GM19438 (cell line): ENCODE measurements at regions not wholly inside any gene's neighbourhood (a gene's known extent, or its start where the extent isn't known, plus 50 kb on each side); places are given as distances from the start of the nearest gene placed in this dataset.

Source experiments
- ATAC-seq: cut with Tn5 transposase; IDR thresholded peaks from one replicate; pipeline ENCODE4 v1.9.1; 2021; ENCODE audit warnings: low read depth; ENCODE audit not compliant: unreplicated experiment

- ATAC-seq = no peak
Measured at GRCh38 chr2:63658176-63658968, 69.6 kb downstream of the MDH1 start.

GRCh38 chr2:63660060-63660459 lies 71.3 kb downstream of the MDH1 start:
- ATAC-seq = no peak

- ATAC-seq = no peak
Measured at GRCh38 chr2:63661076-63661475, 72.3 kb downstream of the MDH1 start.

- no peak for ATAC-seq
Measured at GRCh38 chr2:63662028-63662804, 73.5 kb downstream of the MDH1 start.

- no peak for ATAC-seq
Measured at GRCh38 chr2:63663013-63663864, 74.5 kb downstream of the MDH1 start.

GRCh38 chr2:63665091-63665490 lies 76.3 kb downstream of the MDH1 start:
- no peak for ATAC-seq

GRCh38 chr2:63665846-63666475 lies 77.2 kb downstream of the MDH1 start:
- ATAC-seq = no peak

GRCh38 chr2:63667132-63667700 lies 78.5 kb downstream of the MDH1 start:
- ATAC-seq = no peak

- ATAC-seq = no peak
Measured at GRCh38 chr2:63668000-63668399, 79.2 kb downstream of the MDH1 start.

GRCh38 chr2:63668466-63668865 lies 79.7 kb downstream of the MDH1 start:
- no peak for ATAC-seq

- ATAC-seq = no peak
Measured at GRCh38 chr2:63669596-63669995, 80.8 kb downstream of the MDH1 start.

GRCh38 chr2:63673865-63674533 lies 85.2 kb downstream of the MDH1 start:
- ATAC-seq = no peak

- no peak for ATAC-seq
Measured at GRCh38 chr2:63675026-63675425, 86.3 kb downstream of the MDH1 start.

GRCh38 chr2:63676135-63676534 lies 87.4 kb downstream of the MDH1 start:
- ATAC-seq = no peak

- ATAC-seq = no peak
Measured at GRCh38 chr2:63678085-63678484, 89.3 kb downstream of the MDH1 start.

GRCh38 chr2:63678551-63678950 lies 89.8 kb downstream of the MDH1 start:
- no peak for ATAC-seq

- ATAC-seq = no peak
Measured at GRCh38 chr2:63679252-63679855, 90.6 kb downstream of the MDH1 start.

GRCh38 chr2:63680455-63680854 lies 91.7 kb downstream of the MDH1 start:
- no peak for ATAC-seq

GRCh38 chr2:63681896-63682295 lies 93.1 kb downstream of the MDH1 start:
- no peak for ATAC-seq
